Transverse colon (tissue), 4 donors: ENCODE measurements at regions not wholly inside any gene's neighbourhood (a gene's known extent, or its start where the extent isn't known, plus 50 kb on each side); places are given as distances from the start of the nearest gene placed in this dataset.

ENCODE experiments used
- CTCF ChIP-seq, 5 experiments: fragments of 200-600 bp in 3 of 5; fragments of 450-650 bp in 2 of 5; sonication (generic) in 3 of 5; IDR thresholded peaks; 1 replicate in 2 of 5; 2 replicates in 3 of 5; pipeline ENCODE4 v1.5.1; 2016 to 2017; ENCODE audit warnings: antibody characterized with exemption in 5 of 5, inconsistent platforms in 3 of 5, mild to moderate bottlenecking in 2 of 5, moderate library complexity in 1 of 5
- EP300 ChIP-seq: sonication (generic); formaldehyde crosslinking; IDR thresholded peaks from one replicate; pipeline ENCODE4 v1.6.1; 2017; ENCODE audit warnings: antibody characterized with exemption, low read depth
- POLR2A ChIP-seq: fragments of 450-650 bp; IDR thresholded peaks from one replicate; pipeline ENCODE4 v1.6.1; 2016; ENCODE audit warnings: antibody characterized with exemption, mild to moderate bottlenecking, moderate library complexity
- POLR2AphosphoS5 ChIP-seq, 3 donors: sonication (generic); formaldehyde crosslinking; IDR thresholded peaks; one replicate each; pipeline ENCODE4 v1.6.1; 2016; ENCODE audit warnings: antibody characterized with exemption in 3 of 3

GRCh38 chr6:144878577-144878976 lies 593.4 kb downstream of the UTRN start:
- TF ChIP-seq CTCF (IDR thresholded peaks at IDR 0.05): no peak
- TF ChIP-seq POLR2A: no peak
- TF ChIP-seq POLR2AphosphoS5 (IDR thresholded peaks at IDR 0.05): no peak
- no peak for TF ChIP-seq EP300
